Ishikawa (cell line): ENCODE measurements at regions not wholly inside any gene's neighbourhood (a gene's known extent, or its start where the extent isn't known, plus 50 kb on each side); places are given as distances from the start of the nearest gene placed in this dataset.

ENCODE experiments used
- CEBPB ChIP-seq: IDR thresholded peaks from 2 replicates; pipeline ENCODE4 v1.6.1; 2012
- CREB1 ChIP-seq: IDR thresholded peaks from 2 replicates; pipeline ENCODE4 v1.6.1; 2012; ENCODE audit warnings: low read depth
- EGR1 ChIP-seq: IDR thresholded peaks from 2 replicates; pipeline ENCODE4 v1.6.1; 2012
- EP300 ChIP-seq: IDR thresholded peaks from 2 replicates; pipeline ENCODE4 v1.6.1; 2012; ENCODE audit warnings: borderline replicate concordance
- FOXM1 ChIP-seq: IDR thresholded peaks from 2 replicates; pipeline ENCODE4 v1.6.1; 2012; ENCODE audit warnings: low read depth, borderline replicate concordance
- MAX ChIP-seq: IDR thresholded peaks from 2 replicates; pipeline ENCODE4 v1.6.1; 2012
- NFIC ChIP-seq: IDR thresholded peaks from 2 replicates; pipeline ENCODE4 v1.6.1; 2012
- RAD21 ChIP-seq: IDR thresholded peaks from 2 replicates; pipeline ENCODE4 v1.6.1; 2012; ENCODE audit warnings: low read depth
- REST ChIP-seq: IDR thresholded peaks from 2 replicates; pipeline ENCODE4 v1.6.1; 2012; ENCODE audit warnings: low read depth, mild to moderate bottlenecking
- TAF1 ChIP-seq: IDR thresholded peaks from 2 replicates; pipeline ENCODE4 v1.6.1; 2012; ENCODE audit warnings: low read depth, mild to moderate bottlenecking
- TCF12 ChIP-seq: IDR thresholded peaks from 2 replicates; pipeline ENCODE4 v1.6.1; 2012; ENCODE audit warnings: low read depth
- TEAD4 ChIP-seq: IDR thresholded peaks from 2 replicates; pipeline ENCODE4 v1.6.1; 2012
- USF1 ChIP-seq: IDR thresholded peaks from 2 replicates; pipeline ENCODE4 v1.6.1; 2012
- YY1 ChIP-seq: IDR thresholded peaks from 2 replicates; pipeline ENCODE4 v1.6.1; 2012; ENCODE audit warnings: low read depth
- ZBTB7A ChIP-seq: IDR thresholded peaks from 2 replicates; pipeline ENCODE4 v1.6.1; 2012; ENCODE audit warnings: low read depth

GRCh38 chr12:43011383-43011926 lies 421.9 kb upstream of the PRICKLE1 start:
- TF ChIP-seq CREB1, result no peak
- TF ChIP-seq MAX, result no peak
- TF ChIP-seq RAD21, result no peak
- TF ChIP-seq CEBPB, result no peak
- TF ChIP-seq NFIC, result no peak
- TF ChIP-seq TCF12, result no peak
- TF ChIP-seq FOXM1, result no peak
- no peak for TF ChIP-seq EP300
- TF ChIP-seq USF1, result no peak
- TF ChIP-seq TAF1, result no peak
- TF ChIP-seq YY1, result no peak
- no peak for TF ChIP-seq TEAD4
- TF ChIP-seq EGR1, result no peak
- no peak for TF ChIP-seq REST
- TF ChIP-seq ZBTB7A, result no peak

GRCh38 chr12:43009846-43010240 lies 420.3 kb upstream of the PRICKLE1 start:
- no peak for TF ChIP-seq EP300
- no peak for TF ChIP-seq YY1
- no peak for TF ChIP-seq RAD21
- no peak for TF ChIP-seq NFIC
- TF ChIP-seq CREB1, result no peak
- TF ChIP-seq FOXM1, result no peak
- TF ChIP-seq TEAD4, result no peak
- TF ChIP-seq CEBPB, result no peak
- TF ChIP-seq ZBTB7A, result no peak
- no peak for TF ChIP-seq EGR1
- TF ChIP-seq USF1, result no peak
- no peak for TF ChIP-seq TAF1
- no peak for TF ChIP-seq REST
- TF ChIP-seq TCF12, result no peak
- TF ChIP-seq MAX, result no peak

- no peak for TF ChIP-seq MAX
- TF ChIP-seq RAD21, result no peak
- TF ChIP-seq TCF12, result no peak
- no peak for TF ChIP-seq YY1
- TF ChIP-seq TEAD4, result no peak
- no peak for TF ChIP-seq ZBTB7A
- no peak for TF ChIP-seq CREB1
- TF ChIP-seq EP300, result no peak
- no peak for TF ChIP-seq EGR1
- TF ChIP-seq REST, result no peak
- TF ChIP-seq FOXM1, result no peak
- no peak for TF ChIP-seq NFIC
- TF ChIP-seq USF1, result no peak
- TF ChIP-seq CEBPB, result no peak
- TF ChIP-seq TAF1, result no peak
Measured at GRCh38 chr12:43008953-43009845, 419.7 kb upstream of the PRICKLE1 start.
